ENCODE measurements at regions not wholly inside any gene's neighbourhood (a gene's known extent, or its start where the extent isn't known, plus 50 kb on each side); places are given as distances from the start of the nearest gene placed in this dataset.

DNA sequence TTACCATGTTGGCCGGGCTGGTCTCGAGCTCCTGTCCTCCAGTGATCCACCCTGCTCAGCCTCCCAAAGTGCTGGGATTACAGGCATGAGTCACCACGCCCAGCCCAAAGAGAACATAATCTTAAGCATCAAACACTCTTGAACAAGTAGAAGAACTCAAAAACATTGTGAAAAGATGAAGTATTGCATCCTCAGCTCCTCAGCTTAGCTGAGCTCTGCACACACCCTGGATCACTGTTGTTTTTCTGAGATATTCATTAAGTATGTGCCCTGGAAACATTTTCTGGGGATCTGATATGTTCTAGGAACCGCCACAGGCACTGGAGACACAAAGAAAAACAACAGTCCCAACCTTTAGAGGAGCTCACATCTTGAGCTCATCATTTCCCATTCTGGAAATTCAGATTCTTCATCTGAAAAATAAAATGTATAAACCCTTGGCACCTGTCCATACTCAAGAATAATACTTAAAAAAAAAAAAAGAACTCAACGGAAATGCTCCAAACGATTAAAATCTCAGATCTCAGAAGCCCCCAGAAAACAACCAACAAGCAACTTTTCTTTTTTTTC is 62.2 kb upstream of the ZNF462 start:
- Histone ChIP-seq H3K27ac (ENCODE audit: low read depth in 2 of 2, low read length in 2 of 2) (no peak overlapping the region), H3K9ac (ENCODE audit: low read depth in 1 of 2, low read length in 2 of 2) (no peak overlapping the region), H3K4me3 (ENCODE audit: low read length in 2 of 2) (no peak overlapping the region), H3K9me3 (ENCODE audit: control insufficient read depth in 2 of 2, low read length in 2 of 2) (no peaks in the 10 kb centered on the region), H3K27me3 (ENCODE audit: control insufficient read depth in 2 of 2, insufficient read depth in 2 of 2, low read length in 2 of 2) (no peaks in the 10 kb centered on the region), H3K4me1 (ENCODE audit: control insufficient read depth in 2 of 2, insufficient read depth in 2 of 2, low read length in 2 of 2) (peaks cover 0 to 8% of the 10 kb centered on the region in 2 donors), H3K36me3 (ENCODE audit: control insufficient read depth in 2 of 2, insufficient read depth in 2 of 2, low read length in 2 of 2) (no peaks in the 10 kb centered on the region)

DNA sequence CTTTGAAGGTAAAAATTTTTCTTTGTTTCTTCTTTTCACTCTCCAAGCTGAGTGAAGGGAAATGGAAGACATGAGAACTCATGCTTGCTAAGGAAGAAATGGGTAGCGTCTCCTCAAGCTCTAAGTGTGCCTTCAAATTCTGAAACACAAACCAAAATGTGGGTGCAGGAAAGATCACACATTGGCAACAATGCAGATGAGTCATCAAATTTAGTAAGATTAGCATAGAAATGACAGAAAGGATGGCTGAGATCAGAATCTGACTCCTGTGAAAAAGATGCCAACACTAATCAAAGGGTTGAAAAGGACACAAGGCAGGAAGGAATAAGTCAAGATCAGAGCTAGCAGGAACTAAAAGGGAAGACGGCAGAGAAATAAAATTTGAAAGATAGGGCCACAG is 61.1 kb upstream of the ZNF462 start:
- H3K27me3 ChIP-seq (ENCODE audit: control insufficient read depth in 2 of 2, insufficient read depth in 2 of 2, low read length in 2 of 2) = no peaks in the 10 kb centered on the region
- no peak overlapping the region for H3K9ac ChIP-seq (ENCODE audit: low read depth in 1 of 2, low read length in 2 of 2)
- peaks cover 0 to 2% of the 10 kb centered on the region in 2 donors for H3K4me1 ChIP-seq (ENCODE audit: control insufficient read depth in 2 of 2, insufficient read depth in 2 of 2, low read length in 2 of 2)
- H3K27ac ChIP-seq (ENCODE audit: low read depth in 2 of 2, low read length in 2 of 2) = no peak overlapping the region
- no peak overlapping the region for H3K4me3 ChIP-seq (ENCODE audit: low read length in 2 of 2)
- H3K9me3 ChIP-seq (ENCODE audit: control insufficient read depth in 2 of 2, low read length in 2 of 2) = no peaks in the 10 kb centered on the region
- no peaks in the 10 kb centered on the region for H3K36me3 ChIP-seq (ENCODE audit: control insufficient read depth in 2 of 2, insufficient read depth in 2 of 2, low read length in 2 of 2)

Data from mucosa of rectum (tissue), 2 donors.